B cell (primary cell): ENCODE measurements at regions not wholly inside any gene's neighbourhood (a gene's known extent, or its start where the extent isn't known, plus 50 kb on each side); places are given as distances from the start of the nearest gene placed in this dataset.

ENCODE experiments used
- ATAC-seq: fragments of 200-7000 bp; cut with Tn5 transposase; one replicate; pipeline ENCODE4 v1.10.0; 2021; ENCODE audit warnings: low read depth, mild to moderate bottlenecking, moderate number of reproducible peaks, moderate library complexity
- CTCF ChIA-PET: fragments of 350-600 bp; sonication (Branson Sonifier 250); formaldehyde crosslinking; loops from one replicate; lab custom pipeline; 2021; ENCODE audit warnings: antibody characterized with exemption, inconsistent platforms; lab: Charles Lee
- POLR2A ChIA-PET: fragments of 350-600 bp; sonication (Branson Sonifier 250); formaldehyde crosslinking; loops from one replicate; lab custom pipeline; 2021; ENCODE audit warnings: antibody characterized with exemption; lab: Charles Lee
- DNase-seq: peaks from one replicate; pipeline ENCODE4 v3.0.0; 2013
- H2AFZ ChIP-seq: 2 replicates; pipeline ENCODE4 v1.6.1; 2012; ENCODE audit warnings: mild to moderate bottlenecking, low read depth, low read length; ENCODE audit not compliant: insufficient read depth, poor library complexity, severe bottlenecking
- H3K27ac ChIP-seq, 2 donors: 1 replicate in 1 of 2; 2 replicates in 1 of 2; pipeline ENCODE4 v1.5.1; 2012 to 2013; ENCODE audit warnings: low read length in 2 of 2, mild to moderate bottlenecking in 2 of 2, moderate library complexity in 1 of 2
- H3K27me3 ChIP-seq, 4 experiments: fragments of 200-600 bp in 1 of 4; sonication (generic) in 1 of 4; replicated peaks in 1 of 4; 1 replicate in 2 of 4; 2 replicates in 2 of 4; pipeline versions ENCODE4 v1.6.1 to v1.7.0; 2013 to 2016; ENCODE audit warnings: low read length in 3 of 4, mild to moderate bottlenecking in 2 of 4, mixed read lengths in 1 of 4, moderate library complexity in 1 of 4; ENCODE audit not compliant: insufficient read depth in 4 of 4, control insufficient read depth in 3 of 4; ENCODE audit errors: control extremely low read depth in 1 of 4
- H3K36me3 ChIP-seq, 2 experiments: replicated peaks in 1 of 2; 1 replicate in 1 of 2; 2 replicates in 1 of 2; pipeline versions ENCODE4 v1.6.1 to v1.7.1; 2013; ENCODE audit warnings: low read length in 1 of 2; ENCODE audit not compliant: insufficient read depth in 2 of 2, control insufficient read depth in 1 of 2; ENCODE audit errors: control extremely low read depth in 1 of 2, extremely low read depth in 1 of 2
- H3K4me1 ChIP-seq, 2 donors: fragments of 200-600 bp in 1 of 2; sonication (generic) in 1 of 2; 1 replicate in 1 of 2; 2 replicates in 1 of 2; pipeline versions ENCODE4 v1.5.1 to v1.6.1; 2013 to 2017; ENCODE audit warnings: low read length in 2 of 2; ENCODE audit not compliant: control insufficient read depth in 2 of 2, insufficient read depth in 2 of 2
- H3K4me2 ChIP-seq: replicated peaks from 2 replicates; pipeline ENCODE3; 2012; ENCODE audit warnings: mild to moderate bottlenecking, low read depth, low read length; ENCODE audit not compliant: poor library complexity, severe bottlenecking
- H3K4me3 ChIP-seq, 5 experiments: fragments of 200-600 bp in 1 of 5; sonication (generic) in 1 of 5; 1 replicate in 3 of 5; 2 replicates in 2 of 5; pipeline versions ENCODE4 v1.5.1 to v1.7.0; 2011 to 2016; ENCODE audit warnings: low read length in 4 of 5, mild to moderate bottlenecking in 4 of 5, low read depth in 2 of 5, control low read depth in 1 of 5, moderate library complexity in 1 of 5; ENCODE audit not compliant: insufficient read depth in 1 of 5; ENCODE audit errors: control extremely low read depth in 1 of 5, extremely low read depth in 1 of 5
- H3K79me2 ChIP-seq: fragments of 200-600 bp; sonication (generic); one replicate; pipeline ENCODE4 v1.6.0; 2016; ENCODE audit warnings: low read length; ENCODE audit not compliant: control insufficient read depth, insufficient read depth
- H3K9ac ChIP-seq: fragments of 200-600 bp; sonication (generic); 2 replicates; pipeline ENCODE4 v1.6.1; 2017; ENCODE audit warnings: mild to moderate bottlenecking, low read length, moderate library complexity
- H3K9me3 ChIP-seq, 3 donors: one replicate each; pipeline versions ENCODE4 v1.6.1 to v1.7.1; 2013; ENCODE audit warnings: low read length in 2 of 3; ENCODE audit not compliant: control insufficient read depth in 2 of 3, insufficient read depth in 1 of 3; ENCODE audit errors: control extremely low read depth in 1 of 3
- H4K20me1 ChIP-seq: 2 replicates; pipeline ENCODE4 v1.6.0; 2012; ENCODE audit warnings: mild to moderate bottlenecking, low read length; ENCODE audit not compliant: insufficient read depth, control insufficient read depth, poor library complexity, severe bottlenecking
- H3K27ac Mint-ChIP-seq: one replicate; pipeline ENCODE4 v1.8.0; 2021; ENCODE audit warnings: mixed read lengths
- H3K27me3 Mint-ChIP-seq: one replicate; pipeline ENCODE4 v1.8.0; 2021; ENCODE audit warnings: mixed read lengths
- H3K4me1 Mint-ChIP-seq: one replicate; pipeline ENCODE4 v1.8.0; 2021; ENCODE audit warnings: mixed read lengths
- H3K4me3 Mint-ChIP-seq: one replicate; pipeline ENCODE4 v1.8.0; 2021; ENCODE audit warnings: mixed read lengths
- H3K9me3 Mint-ChIP-seq: one replicate; pipeline ENCODE4 v1.8.0; 2022; ENCODE audit warnings: mixed read lengths; ENCODE audit not compliant: insufficient read depth
- CTCF ChIP-seq: fragments of 200-600 bp; IDR thresholded peaks from one replicate; pipeline ENCODE4 v1.8.0; 2022; ENCODE audit warnings: antibody characterized with exemption, mild to moderate bottlenecking
- EZH2 ChIP-seq: IDR thresholded peaks from 2 replicates; pipeline ENCODE4 v1.6.1; 2012; ENCODE audit warnings: borderline replicate concordance, low read depth, mild to moderate bottlenecking, moderate library complexity, low read length; ENCODE audit not compliant: insufficient read depth, poor library complexity, severe bottlenecking
- WGBS: methylation state at CpG from one replicate; pipeline ENCODE4 v1.1.5; 2013; ENCODE audit warnings: missing lambda C conversion rate; ENCODE audit not compliant: insufficient coverage; 5-methylcytosine and 5-hydroxymethylcytosine counted together
- intact Hi-C: fragments of 100-400 bp; cut with micrococcal nuclease; formaldehyde crosslinking; loops from one replicate; pipeline ENCODE4 v1.10.0; 2022

- Histone ChIP-seq H3K4me1 (no peaks in the 10 kb centered on the region), H3K9ac (no peak overlapping the region), H3K27me3 (no peaks in the 10 kb centered on the region), H3K27ac (no peak overlapping the region), H3K79me2 (no peaks in the 10 kb centered on the region), H3K4me2 (no peak overlapping the region), H3K36me3 (no peaks in the 10 kb centered on the region), H3K4me3 (no peak overlapping the region), H4K20me1 (no peaks in the 10 kb centered on the region), H3K9me3 (no peaks in the 10 kb centered on the region), H2AFZ (no peak overlapping the region)
- no peak overlapping the region for H3K27ac Mint-ChIP-seq
- no peak for TF ChIP-seq EZH2
- no peak for TF ChIP-seq CTCF
- WGBS, result no CpG with 5 or more reads among the region's 2 CpGs
- H3K4me1 Mint-ChIP-seq, result no peaks in the 10 kb centered on the region
- ChIA-PET POLR2A (no interaction called here), CTCF (no interaction called here)
- H3K4me3 Mint-ChIP-seq, result no peak overlapping the region
- H3K9me3 Mint-ChIP-seq, result peaks cover 2% of the 10 kb centered on the region
- intact Hi-C loops, result no loop called here
- DNase-seq, result no peak
- no peak for ATAC-seq
- H3K27me3 Mint-ChIP-seq, result no peaks in the 10 kb centered on the region
These were observed 130.2 kb upstream of the CEP162 start for GRCh38 chr6:84357631-84358030.

GRCh38 chr6:84356907-84357306 lies 129.5 kb upstream of the CEP162 start:
- Histone ChIP-seq H3K36me3 (no peaks in the 10 kb centered on the region), H3K4me3 (no peak overlapping the region), H2AFZ (no peak overlapping the region), H3K4me1 (no peaks in the 10 kb centered on the region), H4K20me1 (no peaks in the 10 kb centered on the region), H3K27ac (no peak overlapping the region), H3K27me3 (no peaks in the 10 kb centered on the region), H3K9ac (no peak overlapping the region), H3K9me3 (no peaks in the 10 kb centered on the region), H3K4me2 (no peak overlapping the region), H3K79me2 (no peaks in the 10 kb centered on the region)
- POLR2A ChIA-PET, result no interaction called here
- TF ChIP-seq CTCF (no peak), EZH2 (no peak)
- peaks cover 2% of the 10 kb centered on the region for H3K9me3 Mint-ChIP-seq
- H3K27me3 Mint-ChIP-seq, result no peaks in the 10 kb centered on the region
- DNase-seq, result no peak
- H3K27ac Mint-ChIP-seq, result no peak overlapping the region
- intact Hi-C loops, result no loop called here
- CTCF ChIA-PET, result no interaction called here
- WGBS, result 53% methylated on average over 3 of the region's 5 CpGs
- no peak overlapping the region for H3K4me3 Mint-ChIP-seq
- H3K4me1 Mint-ChIP-seq, result no peaks in the 10 kb centered on the region
- ATAC-seq, result no peak
